GM12891 (cell line): ENCODE measurements at regions not wholly inside any gene's neighbourhood (a gene's known extent, or its start where the extent isn't known, plus 50 kb on each side); places are given as distances from the start of the nearest gene placed in this dataset.

Source experiments
- PAX5 ChIP-seq: IDR thresholded peaks from 2 replicates; pipeline ENCODE4 v1.6.1; 2011; ENCODE audit warnings: low read length, moderate library complexity, mild to moderate bottlenecking; ENCODE audit not compliant: insufficient read depth, severe bottlenecking
- POLR2A ChIP-seq: IDR thresholded peaks from 2 replicates; pipeline ENCODE4 v1.6.1; 2011; ENCODE audit warnings: low read depth, low read length, control low read depth
- POLR2AphosphoS5 ChIP-seq: IDR thresholded peaks from 2 replicates; pipeline ENCODE4 v1.6.1; 2011; ENCODE audit warnings: low read depth, low read length, control low read depth
- POU2F2 ChIP-seq: IDR thresholded peaks from 2 replicates; pipeline ENCODE4 v1.6.1; 2011; ENCODE audit warnings: low read depth, mild to moderate bottlenecking, control low read depth, low read length, moderate library complexity
- SPI1 ChIP-seq: IDR thresholded peaks from 2 replicates; pipeline ENCODE4 v1.6.1; 2011; ENCODE audit warnings: low read depth, low read length, control low read depth
- TAF1 ChIP-seq: IDR thresholded peaks from 2 replicates; pipeline ENCODE4 v1.6.1; 2011; ENCODE audit warnings: low read depth, low read length, control low read depth

- TF ChIP-seq TAF1: no peak
- TF ChIP-seq POLR2AphosphoS5: no peak
- TF ChIP-seq POLR2A: no peak
- TF ChIP-seq SPI1: no peak
- no peak for TF ChIP-seq POU2F2
- no peak for TF ChIP-seq PAX5
Measured at GRCh38 chr1:232872738-232873137, 67.5 kb downstream of the MAP10 start.
